ENCODE measurements at regions not wholly inside any gene's neighbourhood (a gene's known extent, or its start where the extent isn't known, plus 50 kb on each side); places are given as distances from the start of the nearest gene placed in this dataset.

GRCh38 chr9:105027084-105027483 is 99.1 kb upstream of the ABCA1 start:
- H3K4me3 ChIP-seq, result no peak overlapping the region
- TF ChIP-seq EZH2 (IDR thresholded peaks at IDR 0.05) (no peak), FOXP2 (optimal IDR thresholded peaks at IDR 0.05; ENCODE audit: control extremely low read depth, extremely low read length, insufficient read depth) (no peak), POLR2AphosphoS5 (IDR thresholded peaks at IDR 0.05; ENCODE audit: borderline replicate concordance, low read depth, low read length) (no peak)
- no peaks in the 10 kb centered on the region for H3K9me3 ChIP-seq (ENCODE audit: low read depth, low read length)
- H3K9ac ChIP-seq (ENCODE audit: insufficient read length), result no peak overlapping the region
- H3K36me3 ChIP-seq (ENCODE audit: insufficient read depth, low read length), result no peaks in the 10 kb centered on the region
- H3K27ac ChIP-seq, result no peak overlapping the region
- no peak for DNase-seq (ENCODE audit: low read depth, low spot score)

DNA sequence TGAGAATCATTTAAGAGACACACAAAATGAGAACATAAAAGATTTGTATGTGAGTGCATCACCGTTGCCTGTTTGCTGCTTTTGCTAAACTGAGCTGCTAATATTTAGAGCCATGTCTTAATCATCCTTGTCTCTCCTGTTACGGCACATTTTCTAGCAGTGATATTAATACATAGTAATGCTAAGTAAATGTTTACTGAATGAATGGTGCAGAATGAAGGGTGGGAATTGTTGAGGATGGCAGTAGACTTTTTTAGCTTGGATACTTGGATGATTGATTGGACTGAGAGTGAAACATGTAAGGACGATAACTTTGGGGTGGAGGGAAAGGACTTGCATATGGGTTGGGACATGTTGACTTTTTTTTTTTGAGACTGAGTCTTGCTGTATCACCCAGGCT is 102.3 kb upstream of the ABCA1 start:
- TF ChIP-seq FOXP2 (optimal IDR thresholded peaks at IDR 0.05; ENCODE audit: control extremely low read depth, extremely low read length, insufficient read depth) (no peak), EZH2 (IDR thresholded peaks at IDR 0.05) (no peak), POLR2AphosphoS5 (IDR thresholded peaks at IDR 0.05; ENCODE audit: borderline replicate concordance, low read depth, low read length) (no peak)
- no peak for DNase-seq (ENCODE audit: low read depth, low spot score)
- Histone ChIP-seq H3K27ac (no peak overlapping the region), H3K9ac (ENCODE audit: insufficient read length) (no peak overlapping the region), H3K36me3 (ENCODE audit: insufficient read depth, low read length) (no peaks in the 10 kb centered on the region), H3K9me3 (ENCODE audit: low read depth, low read length) (no peaks in the 10 kb centered on the region), H3K4me3 (no peak overlapping the region)

GRCh38 chr9:105037139-105037538 is 109.2 kb upstream of the ABCA1 start:
- Histone ChIP-seq H3K9me3 (ENCODE audit: low read depth, low read length) (no peaks in the 10 kb centered on the region), H3K4me3 (no peak overlapping the region), H3K9ac (ENCODE audit: insufficient read length) (no peak overlapping the region), H3K27ac (no peak overlapping the region), H3K36me3 (ENCODE audit: insufficient read depth, low read length) (no peaks in the 10 kb centered on the region)
- no peak for TF ChIP-seq POLR2AphosphoS5 (IDR thresholded peaks at IDR 0.05; ENCODE audit: borderline replicate concordance, low read depth, low read length)
- DNase-seq (ENCODE audit: low read depth, low spot score), result no peak

DNA sequence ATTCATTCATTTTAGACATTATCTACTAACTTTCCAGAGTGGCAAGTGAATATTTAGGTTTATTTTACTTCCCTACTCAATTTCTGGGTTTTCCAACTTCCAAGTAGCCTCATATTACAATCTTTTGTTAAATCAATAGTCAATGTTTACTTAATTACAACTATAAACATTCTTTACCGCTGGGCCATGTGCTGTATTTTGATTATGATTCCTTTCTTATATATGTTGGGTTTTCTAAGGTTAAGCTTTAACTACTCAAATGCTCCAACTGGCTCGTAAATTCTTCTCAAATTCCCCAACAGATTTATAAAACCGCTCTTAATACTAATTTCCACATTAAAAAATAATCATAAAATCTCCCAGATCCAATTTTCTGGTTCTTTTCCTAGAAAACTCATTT is 110.1 kb upstream of the ABCA1 start:
- Histone ChIP-seq H3K9ac (ENCODE audit: insufficient read length) (no peak overlapping the region), H3K4me3 (no peak overlapping the region), H3K27ac (no peak overlapping the region), H3K9me3 (ENCODE audit: low read depth, low read length) (no peaks in the 10 kb centered on the region), H3K36me3 (ENCODE audit: insufficient read depth, low read length) (no peaks in the 10 kb centered on the region)
- TF ChIP-seq EZH2 (IDR thresholded peaks at IDR 0.05), result no peak
- no peak for TF ChIP-seq POLR2AphosphoS5 (IDR thresholded peaks at IDR 0.05; ENCODE audit: borderline replicate concordance, low read depth, low read length)
- TF ChIP-seq FOXP2 (optimal IDR thresholded peaks at IDR 0.05; ENCODE audit: control extremely low read depth, extremely low read length, insufficient read depth), result no peak
- DNase-seq (ENCODE audit: low read depth, low spot score), result no peak

- no peak for TF ChIP-seq EZH2 (IDR thresholded peaks at IDR 0.05)
- no peak for TF ChIP-seq FOXP2 (optimal IDR thresholded peaks at IDR 0.05; ENCODE audit: control extremely low read depth, extremely low read length, insufficient read depth)
- TF ChIP-seq POLR2AphosphoS5 (IDR thresholded peaks at IDR 0.05; ENCODE audit: borderline replicate concordance, low read depth, low read length), result no peak
Observed at GRCh38 chr9:105039175-105039799, 111.3 kb upstream of the ABCA1 start.

DNA sequence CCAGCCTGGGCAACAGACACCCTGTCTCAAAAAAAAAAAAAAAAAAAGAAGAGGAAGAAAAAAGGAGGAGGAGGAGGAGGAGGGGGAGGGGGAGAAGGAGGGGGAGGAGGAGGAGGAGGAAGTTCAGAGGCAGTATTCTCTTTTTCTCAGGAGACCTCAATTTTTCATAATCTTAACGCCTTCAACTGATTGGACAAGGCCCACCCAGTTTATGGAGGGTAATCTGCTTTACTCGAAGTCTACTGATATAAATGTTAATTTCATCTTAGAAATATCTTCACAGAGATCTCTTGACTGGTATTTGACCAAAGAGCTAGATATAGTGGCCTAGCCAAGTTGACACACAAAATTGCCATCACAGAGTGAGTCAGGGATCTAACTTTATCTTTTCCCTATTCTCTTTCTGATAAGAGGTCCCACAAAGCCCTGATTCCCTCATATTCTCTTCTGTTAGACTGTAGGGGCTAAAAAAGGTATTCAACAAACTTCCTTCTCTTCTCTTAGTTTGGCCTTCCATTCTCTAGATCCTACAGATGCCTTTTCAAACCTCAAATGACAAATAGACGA is 115.5 kb upstream of the ABCA1 start:
- H3K36me3 ChIP-seq (ENCODE audit: insufficient read depth, low read length), result no peaks in the 10 kb centered on the region
- no peak for DNase-seq (ENCODE audit: low read depth, low spot score)
- H3K27ac ChIP-seq, result no peak overlapping the region
- H3K9ac ChIP-seq (ENCODE audit: insufficient read length), result no peak overlapping the region
- H3K9me3 ChIP-seq (ENCODE audit: low read depth, low read length), result no peaks in the 10 kb centered on the region
- H3K4me3 ChIP-seq, result no peak overlapping the region
- no peak for TF ChIP-seq EZH2 (IDR thresholded peaks at IDR 0.05)
- TF ChIP-seq POLR2AphosphoS5 (IDR thresholded peaks at IDR 0.05; ENCODE audit: borderline replicate concordance, low read depth, low read length), result no peak
- no peak for TF ChIP-seq FOXP2 (optimal IDR thresholded peaks at IDR 0.05; ENCODE audit: control extremely low read depth, extremely low read length, insufficient read depth)

More at GRCh38 chr9:105039175-105039799, 111.3 kb upstream of the ABCA1 start:
- no peak overlapping the region for H3K9ac ChIP-seq (ENCODE audit: insufficient read length)
- no peak for DNase-seq (ENCODE audit: low read depth, low spot score)
- no peak overlapping the region for H3K27ac ChIP-seq
- H3K36me3 ChIP-seq (ENCODE audit: insufficient read depth, low read length), result no peaks in the 10 kb centered on the region
- H3K4me3 ChIP-seq, result no peak overlapping the region
- H3K9me3 ChIP-seq (ENCODE audit: low read depth, low read length), result no peaks in the 10 kb centered on the region

GRCh38 chr9:105044518-105044917 is 116.6 kb upstream of the ABCA1 start:
- TF ChIP-seq POLR2AphosphoS5 (IDR thresholded peaks at IDR 0.05; ENCODE audit: borderline replicate concordance, low read depth, low read length) (no peak), EZH2 (IDR thresholded peaks at IDR 0.05) (no peak)
- Histone ChIP-seq H3K36me3 (ENCODE audit: insufficient read depth, low read length) (no peaks in the 10 kb centered on the region), H3K4me3 (no peak overlapping the region), H3K9me3 (ENCODE audit: low read depth, low read length) (no peaks in the 10 kb centered on the region), H3K27ac (no peak overlapping the region), H3K9ac (ENCODE audit: insufficient read length) (no peak overlapping the region)
- no peak for DNase-seq (ENCODE audit: low read depth, low spot score)

- no peak overlapping the region for H3K4me3 ChIP-seq
- peak; percentile 6 for DNase-seq (ENCODE audit: low read depth, low spot score)
Observed at GRCh38 chr9:105046907-105047741, 119.2 kb upstream of the ABCA1 start.

More at GRCh38 chr9:105046907-105047741, 119.2 kb upstream of the ABCA1 start:
- no peaks in the 10 kb centered on the region for H3K36me3 ChIP-seq (ENCODE audit: insufficient read depth, low read length)
- TF ChIP-seq EZH2 (IDR thresholded peaks at IDR 0.05) (no peak), FOXP2 (optimal IDR thresholded peaks at IDR 0.05; ENCODE audit: control extremely low read depth, extremely low read length, insufficient read depth) (no peak), POLR2AphosphoS5 (IDR thresholded peaks at IDR 0.05; ENCODE audit: borderline replicate concordance, low read depth, low read length) (no peak)
- no peak overlapping the region for H3K27ac ChIP-seq
- no peak overlapping the region for H3K9ac ChIP-seq (ENCODE audit: insufficient read length)
- H3K9me3 ChIP-seq (ENCODE audit: low read depth, low read length), result no peaks in the 10 kb centered on the region

All from SK-N-MC (cell line).